Smooth muscle cell (in vitro differentiated cells): ENCODE measurements at regions not wholly inside any gene's neighbourhood (a gene's known extent, or its start where the extent isn't known, plus 50 kb on each side); places are given as distances from the start of the nearest gene placed in this dataset.

Experiments
- DNase-seq: peaks from one replicate; lab custom pipeline; 2025; ENCODE audit not compliant: unreplicated experiment; lab: John Stamatoyannopoulos, UW
- H2AFZ ChIP-seq: fragments of 200-600 bp; sonication (generic); 2 replicates; pipeline ENCODE4 v1.6.0; 2016; ENCODE audit warnings: antibody characterized with exemption, low read depth, mild to moderate bottlenecking
- H3F3A ChIP-seq: fragments of 200-600 bp; sonication (generic); 2 replicates; pipeline ENCODE4 v1.6.0; 2017; ENCODE audit warnings: antibody characterized with exemption, low read depth
- H3K27ac ChIP-seq: fragments of 200-600 bp; sonication (generic); 2 replicates; pipeline ENCODE4 v1.5.1; 2016; ENCODE audit warnings: low read depth, mild to moderate bottlenecking
- H3K27me3 ChIP-seq: fragments of 200-600 bp; sonication (generic); 2 replicates; pipeline ENCODE4 v1.6.1; 2016; ENCODE audit warnings: low read depth, mild to moderate bottlenecking
- H3K36me3 ChIP-seq: fragments of 200-600 bp; sonication (generic); 2 replicates; pipeline ENCODE4 v1.5.1; 2016; ENCODE audit warnings: low read depth
- H3K4me1 ChIP-seq: fragments of 200-600 bp; sonication (generic); 2 replicates; pipeline ENCODE4 v1.5.1; 2016; ENCODE audit warnings: low read depth
- H3K4me2 ChIP-seq: fragments of 200-600 bp; sonication (generic); 2 replicates; pipeline ENCODE4 v1.6.0; 2016; ENCODE audit warnings: mild to moderate bottlenecking
- H3K4me3 ChIP-seq: fragments of 200-600 bp; sonication (generic); 2 replicates; pipeline ENCODE4 v1.5.1; 2016; ENCODE audit warnings: mild to moderate bottlenecking
- H3K79me2 ChIP-seq: fragments of 200-600 bp; sonication (generic); 2 replicates; pipeline ENCODE4 v1.6.0; 2016; ENCODE audit warnings: low read depth, mild to moderate bottlenecking
- H3K9ac ChIP-seq: fragments of 200-600 bp; sonication (generic); 2 replicates; pipeline ENCODE4 v1.6.0; 2016; ENCODE audit warnings: low read depth
- H3K9me3 ChIP-seq: fragments of 200-600 bp; sonication (generic); replicated peaks from 2 replicates; pipeline ENCODE4 v1.5.1; 2016; ENCODE audit warnings: low read depth
- H4K20me1 ChIP-seq: fragments of 200-600 bp; sonication (generic); 2 replicates; pipeline ENCODE4 v1.6.0; 2016; ENCODE audit warnings: low read depth
- WGBS: methylation state at CpG from one replicate; pipeline ENCODE4 v1.1.7; 2016; ENCODE audit warnings: low lambda C conversion rate; 5-methylcytosine and 5-hydroxymethylcytosine counted together
- TF ChIP-seq, protein P1 (sequence below): fragments of 200-600 bp; sonication (generic); IDR thresholded peaks from 2 replicates; pipeline ENCODE4 v1.5.1; 2017; ENCODE audit warnings: borderline replicate concordance, mild to moderate bottlenecking, antibody characterized with exemption; ENCODE audit not compliant: insufficient read depth, poor library complexity, severe bottlenecking

DNA sequence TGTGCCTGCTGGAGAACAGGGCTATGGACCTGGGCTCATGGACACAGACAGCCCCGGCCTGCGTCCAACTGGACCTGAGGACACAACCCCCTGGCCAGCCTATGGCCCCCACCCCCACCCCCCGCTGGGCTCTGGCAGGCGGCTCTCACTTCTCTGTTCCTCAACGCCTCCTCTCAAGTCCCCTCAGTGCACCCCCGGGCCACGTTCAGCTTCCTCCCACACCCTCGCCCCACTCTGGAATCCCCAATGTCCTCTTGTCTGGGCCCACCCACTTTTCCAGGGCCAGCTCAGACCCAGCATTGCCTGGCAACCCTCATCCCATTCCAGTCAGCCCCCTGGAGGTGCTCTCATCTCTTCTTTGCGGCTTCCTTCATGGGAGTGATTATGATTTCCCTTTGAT lies 130.2 kb upstream of the SPACA7 start:
- Histone ChIP-seq H3K4me3 (no peak overlapping the region), H3K9me3 (no peaks in the 10 kb centered on the region), H3K9ac (no peak overlapping the region), H3K4me2 (no peak overlapping the region), H3K27me3 (peaks cover 5% of the 10 kb centered on the region), H3K36me3 (no peaks in the 10 kb centered on the region), H4K20me1 (no peaks in the 10 kb centered on the region), H2AFZ (no peak overlapping the region), H3K4me1 (no peaks in the 10 kb centered on the region), H3K79me2 (no peaks in the 10 kb centered on the region), H3K27ac (no peak overlapping the region), H3F3A (no peaks in the 10 kb centered on the region)
- no peak for DNase-seq
- WGBS, result 93% methylated on average over 2 of the region's 9 CpGs
- TF ChIP-seq, protein P1, sequence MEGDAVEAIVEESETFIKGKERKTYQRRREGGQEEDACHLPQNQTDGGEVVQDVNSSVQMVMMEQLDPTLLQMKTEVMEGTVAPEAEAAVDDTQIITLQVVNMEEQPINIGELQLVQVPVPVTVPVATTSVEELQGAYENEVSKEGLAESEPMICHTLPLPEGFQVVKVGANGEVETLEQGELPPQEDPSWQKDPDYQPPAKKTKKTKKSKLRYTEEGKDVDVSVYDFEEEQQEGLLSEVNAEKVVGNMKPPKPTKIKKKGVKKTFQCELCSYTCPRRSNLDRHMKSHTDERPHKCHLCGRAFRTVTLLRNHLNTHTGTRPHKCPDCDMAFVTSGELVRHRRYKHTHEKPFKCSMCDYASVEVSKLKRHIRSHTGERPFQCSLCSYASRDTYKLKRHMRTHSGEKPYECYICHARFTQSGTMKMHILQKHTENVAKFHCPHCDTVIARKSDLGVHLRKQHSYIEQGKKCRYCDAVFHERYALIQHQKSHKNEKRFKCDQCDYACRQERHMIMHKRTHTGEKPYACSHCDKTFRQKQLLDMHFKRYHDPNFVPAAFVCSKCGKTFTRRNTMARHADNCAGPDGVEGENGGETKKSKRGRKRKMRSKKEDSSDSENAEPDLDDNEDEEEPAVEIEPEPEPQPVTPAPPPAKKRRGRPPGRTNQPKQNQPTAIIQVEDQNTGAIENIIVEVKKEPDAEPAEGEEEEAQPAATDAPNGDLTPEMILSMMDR, result no peak

DNA sequence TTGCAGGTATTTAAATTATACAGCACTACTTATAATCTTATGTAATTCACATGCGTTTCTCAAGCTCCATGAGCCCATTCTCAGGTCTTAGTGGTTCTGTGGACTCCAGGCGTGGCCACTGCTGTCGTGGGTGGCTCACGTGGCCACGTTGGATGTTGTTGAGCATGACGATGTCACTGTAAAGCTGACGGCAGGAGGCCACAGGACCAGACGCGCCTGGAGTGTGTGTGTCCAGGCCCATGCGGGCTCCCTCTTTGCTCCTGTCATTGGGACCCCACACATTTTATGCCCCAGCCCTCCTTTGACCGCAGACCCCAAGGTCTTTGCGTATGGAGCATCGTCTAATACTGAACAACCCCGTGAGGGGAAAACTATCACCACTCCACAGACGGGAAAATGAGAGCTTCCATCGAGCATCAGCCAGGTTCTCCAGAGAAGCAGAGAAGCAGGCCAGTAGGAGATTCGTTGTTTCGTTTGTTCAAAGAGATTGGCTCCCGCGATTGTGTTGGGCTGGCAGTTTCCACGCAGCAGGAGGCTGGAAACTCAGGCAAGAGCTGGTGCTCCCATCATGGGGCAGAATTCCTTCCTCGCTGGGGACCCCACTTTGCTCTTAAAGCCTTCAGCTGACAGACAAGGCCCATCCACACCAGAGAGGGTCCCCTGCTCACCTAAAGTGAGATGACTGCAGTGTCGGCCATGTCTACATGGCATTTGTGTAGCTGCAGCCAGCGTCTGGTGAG lies 129.3 kb upstream of the SPACA7 start:
- Histone ChIP-seq H3K4me3 (no peak overlapping the region), H3K27ac (no peak overlapping the region), H3K9ac (no peak overlapping the region), H3K4me2 (no peak overlapping the region), H3K4me1 (no peaks in the 10 kb centered on the region), H3K36me3 (no peaks in the 10 kb centered on the region), H3F3A (no peaks in the 10 kb centered on the region), H2AFZ (no peak overlapping the region), H3K27me3 (peaks cover 5% of the 10 kb centered on the region), H3K9me3 (no peaks in the 10 kb centered on the region), H4K20me1 (no peaks in the 10 kb centered on the region), H3K79me2 (no peaks in the 10 kb centered on the region)
- no peak for DNase-seq
- TF ChIP-seq, protein P1, result no peak
- 92% methylated on average over 24 of the region's 24 CpGs for WGBS

DNA sequence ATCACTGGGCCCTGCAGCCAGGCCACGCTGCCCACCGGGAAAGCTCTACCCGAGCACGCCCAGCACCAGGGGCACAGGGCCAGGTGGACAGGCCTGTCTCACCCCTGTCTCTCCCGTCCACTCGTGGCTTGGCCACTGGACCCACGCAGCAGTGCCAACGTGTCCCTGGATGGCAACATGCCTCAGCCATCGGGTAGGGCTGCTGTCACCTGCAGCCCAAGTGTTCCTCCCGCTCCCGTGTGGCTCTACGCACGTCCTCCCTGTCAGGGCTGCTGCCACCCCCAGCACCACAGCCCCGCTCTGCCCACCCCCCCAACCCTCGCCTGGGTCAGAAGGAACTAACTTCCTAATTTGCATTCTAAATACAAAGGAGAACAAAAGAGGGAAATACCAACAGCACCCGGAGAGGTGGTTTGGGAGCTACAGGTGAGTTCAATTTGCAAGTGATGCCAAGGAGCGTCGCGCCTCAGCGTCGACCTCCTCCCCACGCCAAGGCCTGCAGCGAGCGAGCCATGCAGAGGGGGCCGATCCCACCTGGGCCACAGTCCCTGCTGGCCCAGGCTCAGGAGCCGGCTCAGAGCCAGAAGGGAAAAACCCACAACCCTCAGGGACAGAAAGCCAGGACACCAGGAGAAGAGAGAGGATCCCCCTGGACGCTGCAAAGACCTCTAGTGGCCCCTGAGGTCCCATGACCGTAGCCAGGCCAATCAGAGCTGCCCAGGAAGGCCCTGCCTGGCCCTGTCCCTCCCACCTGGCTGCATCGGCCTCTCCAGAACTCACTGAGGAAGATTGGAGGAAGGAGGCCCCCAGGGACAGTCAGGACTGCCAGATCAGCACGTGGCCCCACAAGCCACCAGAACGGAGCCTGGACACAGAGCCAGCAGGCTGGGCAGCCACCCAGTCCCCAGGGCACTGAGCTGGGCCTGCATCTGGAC lies 128.4 kb upstream of the SPACA7 start:
- H3K4me3 ChIP-seq, result no peak overlapping the region
- no peak for DNase-seq
- no peaks in the 10 kb centered on the region for H3K4me1 ChIP-seq
- no peak overlapping the region for H3K4me2 ChIP-seq
- 89% methylated on average over 31 of the region's 31 CpGs for WGBS
- H3K27me3 ChIP-seq, result peaks cover 5% of the 10 kb centered on the region
- H3K9me3 ChIP-seq, result no peaks in the 10 kb centered on the region
- no peak overlapping the region for H2AFZ ChIP-seq
- H3K27ac ChIP-seq, result no peak overlapping the region
- no peak overlapping the region for H3K9ac ChIP-seq
- no peaks in the 10 kb centered on the region for H3K36me3 ChIP-seq
- H4K20me1 ChIP-seq, result no peaks in the 10 kb centered on the region
- H3F3A ChIP-seq, result no peaks in the 10 kb centered on the region
- TF ChIP-seq, protein P1, result no peak
- no peaks in the 10 kb centered on the region for H3K79me2 ChIP-seq
